SK-N-SH treated with all-trans-retinoic acid at 6 μM for 48 hours (cell line): ENCODE measurements at regions not wholly inside any gene's neighbourhood (a gene's known extent, or its start where the extent isn't known, plus 50 kb on each side); places are given as distances from the start of the nearest gene placed in this dataset.

Experiments
- CSDC2 ChIP-seq: fragments of 250-450 bp; sonication (Bioruptor Pico); IDR thresholded peaks from 2 replicates; pipeline ENCODE4 v1.5.0; 2020; ENCODE audit warnings: mild to moderate bottlenecking, moderate library complexity
- ESRRG ChIP-seq: fragments of 250-450 bp; sonication (Bioruptor Pico); IDR thresholded peaks from 2 replicates; pipeline ENCODE4 v1.6.1; 2021; ENCODE audit warnings: mild to moderate bottlenecking
- GLIS3 ChIP-seq: fragments of 250-450 bp; sonication (Bioruptor Pico); IDR thresholded peaks from 2 replicates; pipeline ENCODE4 v1.5.0; 2020; ENCODE audit warnings: mild to moderate bottlenecking, moderate library complexity
- OSR1 ChIP-seq: fragments of 250-450 bp; sonication (Bioruptor Pico); IDR thresholded peaks from 2 replicates; pipeline ENCODE4 v1.8.0; 2022; ENCODE audit warnings: moderate library complexity, mild to moderate bottlenecking, inconsistent platforms
- PATZ1 ChIP-seq: fragments of 250-450 bp; sonication (Bioruptor Pico); IDR thresholded peaks from 2 replicates; pipeline ENCODE4 v1.8.0; 2020; ENCODE audit warnings: mild to moderate bottlenecking, moderate library complexity, borderline replicate concordance
- RARB ChIP-seq: fragments of 250-450 bp; sonication (Bioruptor Pico); IDR thresholded peaks from 2 replicates; pipeline ENCODE4 v1.8.0; 2021; ENCODE audit warnings: mild to moderate bottlenecking, moderate library complexity
- SNAI2 ChIP-seq: fragments of 250-450 bp; sonication (Bioruptor Pico); IDR thresholded peaks from 2 replicates; pipeline ENCODE4 v1.5.0; 2020; ENCODE audit warnings: mild to moderate bottlenecking, moderate library complexity
- ZC3H10 ChIP-seq: fragments of 250-450 bp; sonication (Bioruptor Pico); IDR thresholded peaks from 2 replicates; pipeline ENCODE4 v1.5.1; 2021; ENCODE audit warnings: mild to moderate bottlenecking, moderate library complexity
- ZFP3 ChIP-seq: fragments of 250-450 bp; sonication (Bioruptor Pico); IDR thresholded peaks from 2 replicates; pipeline ENCODE4 v1.5.0; 2020; ENCODE audit warnings: mild to moderate bottlenecking, moderate library complexity
- ZFP30 ChIP-seq: fragments of 450-650 bp; formaldehyde crosslinking; IDR thresholded peaks from 2 replicates; pipeline ENCODE4 v1.5.0; 2022; ENCODE audit warnings: mild to moderate bottlenecking, moderate library complexity
- ZNF70 ChIP-seq: fragments of 450-650 bp; formaldehyde crosslinking; IDR thresholded peaks from 2 replicates; pipeline ENCODE4 v1.5.0; 2020; ENCODE audit warnings: mild to moderate bottlenecking, moderate library complexity
- TF ChIP-seq, protein P1 (sequence below): fragments of 250-450 bp; sonication (Bioruptor Pico); IDR thresholded peaks from 2 replicates; pipeline ENCODE4 v1.5.1; 2021; ENCODE audit warnings: mild to moderate bottlenecking, moderate library complexity
- TF ChIP-seq, protein P2 (sequence below): fragments of 250-450 bp; sonication (Bioruptor Pico); IDR thresholded peaks from 2 replicates; pipeline ENCODE4 v1.5.0; 2020; ENCODE audit warnings: mild to moderate bottlenecking, moderate library complexity
- TF ChIP-seq, protein P3 (sequence below): fragments of 250-450 bp; sonication (Bioruptor Pico); IDR thresholded peaks from 2 replicates; pipeline ENCODE4 v1.8.0; 2021; ENCODE audit warnings: low read depth, mild to moderate bottlenecking, moderate library complexity, borderline replicate concordance

- no peak for TF ChIP-seq ZFP3 (CRISPR knock-in tag)
- no peak for TF ChIP-seq ZFP30 (CRISPR knock-in tag)
- TF ChIP-seq CSDC2 (CRISPR knock-in tag), result no peak
- TF ChIP-seq PATZ1 (CRISPR knock-in tag), result no peak
- no peak for TF ChIP-seq RARB (CRISPR knock-in tag)
- TF ChIP-seq ZNF70 (CRISPR knock-in tag), result no peak
- no peak for TF ChIP-seq OSR1
- TF ChIP-seq, protein P1, sequence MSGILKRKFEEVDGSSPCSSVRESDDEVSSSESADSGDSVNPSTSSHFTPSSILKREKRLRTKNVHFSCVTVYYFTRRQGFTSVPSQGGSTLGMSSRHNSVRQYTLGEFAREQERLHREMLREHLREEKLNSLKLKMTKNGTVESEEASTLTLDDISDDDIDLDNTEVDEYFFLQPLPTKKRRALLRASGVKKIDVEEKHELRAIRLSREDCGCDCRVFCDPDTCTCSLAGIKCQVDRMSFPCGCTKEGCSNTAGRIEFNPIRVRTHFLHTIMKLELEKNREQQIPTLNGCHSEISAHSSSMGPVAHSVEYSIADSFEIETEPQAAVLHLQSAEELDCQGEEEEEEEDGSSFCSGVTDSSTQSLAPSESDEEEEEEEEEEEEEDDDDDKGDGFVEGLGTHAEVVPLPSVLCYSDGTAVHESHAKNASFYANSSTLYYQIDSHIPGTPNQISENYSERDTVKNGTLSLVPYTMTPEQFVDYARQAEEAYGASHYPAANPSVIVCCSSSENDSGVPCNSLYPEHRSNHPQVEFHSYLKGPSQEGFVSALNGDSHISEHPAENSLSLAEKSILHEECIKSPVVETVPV (CRISPR knock-in tag), result no peak
- TF ChIP-seq ZC3H10 (CRISPR knock-in tag), result no peak
- TF ChIP-seq, protein P2, sequence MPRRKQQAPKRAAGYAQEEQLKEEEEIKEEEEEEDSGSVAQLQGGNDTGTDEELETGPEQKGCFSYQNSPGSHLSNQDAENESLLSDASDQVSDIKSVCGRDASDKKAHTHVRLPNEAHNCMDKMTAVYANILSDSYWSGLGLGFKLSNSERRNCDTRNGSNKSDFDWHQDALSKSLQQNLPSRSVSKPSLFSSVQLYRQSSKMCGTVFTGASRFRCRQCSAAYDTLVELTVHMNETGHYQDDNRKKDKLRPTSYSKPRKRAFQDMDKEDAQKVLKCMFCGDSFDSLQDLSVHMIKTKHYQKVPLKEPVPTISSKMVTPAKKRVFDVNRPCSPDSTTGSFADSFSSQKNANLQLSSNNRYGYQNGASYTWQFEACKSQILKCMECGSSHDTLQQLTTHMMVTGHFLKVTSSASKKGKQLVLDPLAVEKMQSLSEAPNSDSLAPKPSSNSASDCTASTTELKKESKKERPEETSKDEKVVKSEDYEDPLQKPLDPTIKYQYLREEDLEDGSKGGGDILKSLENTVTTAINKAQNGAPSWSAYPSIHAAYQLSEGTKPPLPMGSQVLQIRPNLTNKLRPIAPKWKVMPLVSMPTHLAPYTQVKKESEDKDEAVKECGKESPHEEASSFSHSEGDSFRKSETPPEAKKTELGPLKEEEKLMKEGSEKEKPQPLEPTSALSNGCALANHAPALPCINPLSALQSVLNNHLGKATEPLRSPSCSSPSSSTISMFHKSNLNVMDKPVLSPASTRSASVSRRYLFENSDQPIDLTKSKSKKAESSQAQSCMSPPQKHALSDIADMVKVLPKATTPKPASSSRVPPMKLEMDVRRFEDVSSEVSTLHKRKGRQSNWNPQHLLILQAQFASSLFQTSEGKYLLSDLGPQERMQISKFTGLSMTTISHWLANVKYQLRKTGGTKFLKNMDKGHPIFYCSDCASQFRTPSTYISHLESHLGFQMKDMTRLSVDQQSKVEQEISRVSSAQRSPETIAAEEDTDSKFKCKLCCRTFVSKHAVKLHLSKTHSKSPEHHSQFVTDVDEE, result no peak
- TF ChIP-seq, protein P3, sequence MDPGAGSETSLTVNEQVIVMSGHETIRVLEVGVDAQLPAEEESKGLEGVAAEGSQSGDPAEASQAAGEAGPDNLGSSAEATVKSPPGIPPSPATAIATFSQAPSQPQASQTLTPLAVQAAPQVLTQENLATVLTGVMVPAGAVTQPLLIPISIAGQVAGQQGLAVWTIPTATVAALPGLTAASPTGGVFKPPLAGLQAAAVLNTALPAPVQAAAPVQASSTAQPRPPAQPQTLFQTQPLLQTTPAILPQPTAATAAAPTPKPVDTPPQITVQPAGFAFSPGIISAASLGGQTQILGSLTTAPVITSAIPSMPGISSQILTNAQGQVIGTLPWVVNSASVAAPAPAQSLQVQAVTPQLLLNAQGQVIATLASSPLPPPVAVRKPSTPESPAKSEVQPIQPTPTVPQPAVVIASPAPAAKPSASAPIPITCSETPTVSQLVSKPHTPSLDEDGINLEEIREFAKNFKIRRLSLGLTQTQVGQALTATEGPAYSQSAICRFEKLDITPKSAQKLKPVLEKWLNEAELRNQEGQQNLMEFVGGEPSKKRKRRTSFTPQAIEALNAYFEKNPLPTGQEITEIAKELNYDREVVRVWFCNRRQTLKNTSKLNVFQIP (CRISPR knock-in tag), result no peak
- TF ChIP-seq GLIS3, result no peak
- TF ChIP-seq ESRRG, result no peak
- TF ChIP-seq SNAI2 (CRISPR knock-in tag), result no peak
Observed at GRCh38 chr11:30753994-30754393, 167.8 kb upstream of the MPPED2 start.
